ENCODE measurements at regions not wholly inside any gene's neighbourhood (a gene's known extent, or its start where the extent isn't known, plus 50 kb on each side); places are given as distances from the start of the nearest gene placed in this dataset.

DNA sequence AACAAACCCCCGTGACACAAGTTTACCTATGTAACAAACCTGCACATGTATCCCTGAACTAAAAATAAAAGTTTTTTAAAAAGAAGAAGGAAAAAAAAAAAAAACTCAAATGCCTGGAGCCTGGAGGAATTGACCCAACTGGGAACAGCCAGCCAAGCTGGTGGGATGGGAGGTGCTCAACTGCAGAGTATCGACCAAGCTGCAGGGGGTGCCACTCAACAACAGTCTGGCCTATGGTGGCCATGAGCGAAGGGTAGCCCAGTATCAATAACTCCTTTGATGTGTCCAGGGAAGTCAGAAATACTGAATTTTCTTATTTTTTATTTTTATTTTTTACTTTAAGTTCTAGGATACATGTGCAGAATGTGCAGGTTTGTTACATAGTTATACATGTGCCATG, 310.3 kb upstream of the DLGAP1 start:
- ATAC-seq = no peak
- no peak for FAIRE-seq
- ChIA-PET POLR2A (no interaction called here), CTCF (ENCODE audit: low intra/inter-chr PET ratio) (no interaction called here)
- no TSS peak for BruUV-seq (replicated peaks)
- TF ChIP-seq RBM34 (IDR thresholded peaks at IDR 0.05; ENCODE audit: borderline replicate concordance, insufficient read depth, low read length) = no peak
- no peak for TF ChIP-seq NR2C1 (IDR thresholded peaks at IDR 0.05)
- no peak for TF ChIP-seq NR2C1 (tag; IDR thresholded peaks at IDR 0.05)
- TF ChIP-seq YBX1 (IDR thresholded peaks at IDR 0.05) = no peak
- TF ChIP-seq TEAD2 (tag; IDR thresholded peaks at IDR 0.05) = no peak
- no peak for TF ChIP-seq ZBTB17 (CRISPR knock-in tag; IDR thresholded peaks at IDR 0.05)
- no peak for TF ChIP-seq SRSF9 (IDR thresholded peaks at IDR 0.05; ENCODE audit: borderline replicate concordance, low read depth, low read length)
- TF ChIP-seq OTX1 (CRISPR knock-in tag; IDR thresholded peaks at IDR 0.05) = no peak
- TF ChIP-seq ZNF347 (CRISPR knock-in tag; IDR thresholded peaks at IDR 0.05; ENCODE audit: low read depth) = no peak
- no peak for TF ChIP-seq HNRNPUL1 (IDR thresholded peaks at IDR 0.05; ENCODE audit: low read length)
- TF ChIP-seq CTCFL (IDR thresholded peaks at IDR 0.05; ENCODE audit: borderline replicate concordance, insufficient read depth, low read depth, low read length, poor library complexity, severe bottlenecking) = no peak
- no peak for TF ChIP-seq NEUROD1 (IDR thresholded peaks at IDR 0.05; ENCODE audit: borderline replicate concordance, low read depth, low read length, partially characterized antibody)
- in situ Hi-C loops (cut with MboI) (no loop called here), intact Hi-C loops (cut with micrococcal nuclease) (no loop called here)
- Histone ChIP-seq H3K4me1 (replicated peaks in 1 of 2; ENCODE audit: control insufficient read depth in 2 of 2, insufficient read depth in 2 of 2, low read length in 2 of 2) (no peaks in the 10 kb centered on the region), H3K9ac (ENCODE audit: insufficient read depth in 1 of 2, low read depth in 2 of 2, low read length in 2 of 2) (no peak overlapping the region), H3K27ac (ENCODE audit: extremely low read depth, low read depth, low read length) (no peak overlapping the region), H4K20me1 (replicated peaks; ENCODE audit: control insufficient read depth, insufficient read depth, low read length) (no peaks in the 10 kb centered on the region), H2AFZ (ENCODE audit: low read depth, low read length) (no peak overlapping the region), H3K4me3 (no peak overlapping the region), H3K9me1 (ENCODE audit: control insufficient read depth, insufficient read depth, low read length) (no peaks in the 10 kb centered on the region), H3K27me3 (ENCODE audit: control insufficient read depth in 2 of 2, insufficient read depth in 2 of 2, low read length in 2 of 2) (no peaks in the 10 kb centered on the region), H3K79me2 (ENCODE audit: control insufficient read depth, insufficient read depth, low read length) (no peaks in the 10 kb centered on the region), H3K4me2 (ENCODE audit: insufficient read depth, low read length) (no peak overlapping the region), H3K36me3 (ENCODE audit: control insufficient read depth, insufficient read depth, low read length) (no peaks in the 10 kb centered on the region), H3K9me3 (replicated peaks; ENCODE audit: control insufficient read depth, insufficient read depth, low read depth, low read length) (no peaks in the 10 kb centered on the region)
- DNase-seq (ENCODE audit: extremely low read depth in 1 of 4, low spot score in 3 of 4) = no peak
- WGBS (ENCODE audit: insufficient coverage, low coverage, missing lambda C conversion rate) = 0% methylated on average over 3 of the region's 3 CpGs
